Right lobe of liver (tissue), 6 donors: ENCODE measurements at regions not wholly inside any gene's neighbourhood (a gene's known extent, or its start where the extent isn't known, plus 50 kb on each side); places are given as distances from the start of the nearest gene placed in this dataset.
A peak's percentile ranks its signal among the peaks of the same experiment; 100 is the strongest.

ENCODE experiments used
- ATAC-seq, 4 donors: fragments of 200-7000 bp; cut with Tn5 transposase; one replicate each; pipeline ENCODE4 v1.9.1; 2020; ENCODE audit warnings: mild to moderate bottlenecking in 4 of 4, moderate library complexity in 4 of 4
- DNase-seq, 3 donors: peaks; one replicate each; pipeline ENCODE4 v3.0.0-alpha.2; 2020
- H3K27ac ChIP-seq, 3 donors: fragments of 200-600 bp; one replicate each; pipeline ENCODE4 v1.8.0; 2022
- H3K27me3 ChIP-seq, 2 donors: fragments of 200-600 bp; one replicate each; pipeline ENCODE4 v1.8.0; 2022
- H3K36me3 ChIP-seq, 4 donors: fragments of 200-600 bp; sonication (generic) in 1 of 4; one replicate each; pipeline versions ENCODE4 v1.5.1 to v1.8.0; 2017 to 2022; ENCODE audit warnings: control low read depth in 1 of 4
- H3K4me1 ChIP-seq, 4 donors: fragments of 200-600 bp; sonication (generic) in 1 of 4; one replicate each; pipeline versions ENCODE4 v1.5.1 to v1.8.0; 2017 to 2022; ENCODE audit warnings: control low read depth in 1 of 4
- H3K4me3 ChIP-seq, 3 donors: fragments of 200-600 bp; one replicate each; pipeline ENCODE4 v1.8.0; 2022
- H3K9me3 ChIP-seq, 4 donors: fragments of 200-600 bp; sonication (generic) in 1 of 4; one replicate each; pipeline versions ENCODE4 v1.5.1 to v1.8.0; 2017 to 2022; ENCODE audit warnings: control low read depth in 1 of 4
- CTCF ChIP-seq, 4 donors: fragments of 200-600 bp in 3 of 4; fragments of 450-650 bp in 1 of 4; IDR thresholded peaks; one replicate each; pipeline versions ENCODE4 v1.5.1 to v1.8.0; 2016 to 2022; ENCODE audit warnings: antibody characterized with exemption in 4 of 4, mild to moderate bottlenecking in 2 of 4
- POLR2A ChIP-seq: fragments of 450-650 bp; IDR thresholded peaks from one replicate; pipeline ENCODE4 v1.6.1; 2017; ENCODE audit warnings: antibody characterized with exemption, mild to moderate bottlenecking
- WGBS: methylation state at CpG from one replicate; pipeline ENCODE4 v1.1.6; 2018; ENCODE audit warnings: low coverage, low lambda C conversion rate; ENCODE audit not compliant: insufficient coverage; ENCODE audit errors: missing lambda C conversion rate; 5-methylcytosine and 5-hydroxymethylcytosine counted together
- intact Hi-C, 2 donors: fragments of 100-400 bp; cut with DNase I; formaldehyde crosslinking; loops; one replicate each; pipeline versions ENCODE4 v1.11.2 to v1.14.1; 2022
- donor health status: DM: no; HTN: yes; CAD: no.
- donor health status: DM: no; HTN: no; CAD: no.
- donor health status: DM: no; HTN: no; CAD: no.
- donor health status: DM: no; HTN: yes; CAD: no.
- donor health status: DM: no; HTN: yes; CAD: no.

DNA sequence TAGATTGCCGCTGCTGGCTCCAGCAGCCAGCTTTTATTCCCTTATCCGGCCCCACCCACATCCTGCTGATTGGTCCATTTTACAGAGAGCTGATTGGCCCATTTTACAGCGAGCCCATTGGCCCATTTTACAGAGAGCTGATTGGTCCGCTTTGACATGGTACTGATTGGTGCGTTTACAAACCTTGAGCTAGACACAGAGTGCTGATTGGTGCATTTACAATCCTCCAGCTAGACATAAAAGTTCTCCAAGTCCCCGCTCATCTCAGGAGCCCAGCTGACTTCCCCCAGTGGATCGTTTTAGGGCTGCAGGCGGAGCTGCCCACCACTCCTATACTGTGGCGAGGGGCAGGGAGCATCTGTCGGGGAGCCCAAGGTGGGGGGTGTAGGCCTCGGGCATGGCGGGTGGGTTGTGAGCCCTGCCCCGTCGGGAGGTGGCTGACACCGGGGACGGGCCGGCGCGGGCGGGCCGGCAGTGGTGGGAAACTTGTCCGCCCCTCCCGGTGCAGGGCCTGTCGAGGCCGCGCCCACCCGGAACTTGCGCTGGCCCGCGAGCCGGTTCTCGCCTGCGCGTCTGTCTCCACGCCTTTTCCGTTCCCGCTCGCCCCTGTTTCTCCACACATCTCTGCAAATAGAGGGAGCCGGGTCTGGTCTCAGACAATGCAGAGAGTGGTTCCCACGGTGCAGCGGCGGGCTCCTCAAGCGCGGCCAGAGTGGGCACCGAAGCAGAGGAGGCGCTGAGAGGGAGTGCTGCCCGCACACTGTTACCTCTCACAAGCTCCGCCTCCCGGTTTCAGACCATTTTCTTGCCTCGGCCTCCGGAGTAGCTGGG, 86.1 kb upstream of the STMND1 start:
- Histone ChIP-seq H3K4me1 (no peaks in the 10 kb centered on the region), H3K36me3 (no peaks in the 10 kb centered on the region), H3K27ac (no peak overlapping the region), H3K4me3 (peak overlapping the region; percentile 31 to 63 (median 37)), H3K27me3 (no peaks in the 10 kb centered on the region), H3K9me3 (no peaks in the 10 kb centered on the region)
- DNase-seq (peak in 2 of 3 donors; percentile 37 to 59), ATAC-seq (peak; percentile 67 to 83 (median 72))
- intact Hi-C loops = no loop called here
- TF ChIP-seq POLR2A (no peak), CTCF (IDR thresholded peaks at IDR 0.05) (no peak)
- 68% methylated on average over 7 of the region's 51 CpGs for WGBS

- H3K4me3 ChIP-seq = no peak overlapping the region
- no peaks in the 10 kb centered on the region for H3K9me3 ChIP-seq
- intact Hi-C loops = no loop called here
- TF ChIP-seq POLR2A (no peak), CTCF (IDR thresholded peaks at IDR 0.05) (no peak)
- H3K27ac ChIP-seq = no peak overlapping the region
- no peaks in the 10 kb centered on the region for H3K36me3 ChIP-seq
- H3K27me3 ChIP-seq = no peaks in the 10 kb centered on the region
- DNase-seq (no peak), ATAC-seq (no peak)
- 49% methylated on average over 4 of the region's 4 CpGs for WGBS
- no peaks in the 10 kb centered on the region for H3K4me1 ChIP-seq
These were observed 86.7 kb upstream of the STMND1 start for GRCh38 chr6:17015144-17015543.

DNA sequence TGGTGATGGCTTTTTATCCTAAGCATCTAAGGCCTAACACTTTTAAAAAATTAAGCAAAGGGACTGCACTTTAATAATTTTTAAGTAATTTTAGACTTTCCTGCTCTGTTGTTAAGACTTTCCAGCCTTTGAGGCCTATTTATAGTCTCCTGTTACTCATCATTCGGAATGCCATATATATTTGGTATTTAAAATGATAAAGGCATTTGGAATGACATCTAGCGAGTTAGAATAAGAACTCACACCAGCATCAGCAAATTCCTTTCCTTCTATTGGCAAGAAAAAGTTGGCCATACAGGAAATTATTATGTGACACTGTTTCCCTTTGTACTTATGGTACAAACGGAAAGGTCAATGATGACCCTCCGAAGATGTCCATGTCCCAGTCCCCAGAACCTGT, 88.1 kb upstream of the STMND1 start:
- no peaks in the 10 kb centered on the region for H3K4me1 ChIP-seq
- WGBS = 76% methylated on average over 3 of the region's 4 CpGs
- intact Hi-C loops = no loop called here
- H3K4me3 ChIP-seq = no peak overlapping the region
- H3K9me3 ChIP-seq = no peaks in the 10 kb centered on the region
- no peaks in the 10 kb centered on the region for H3K27me3 ChIP-seq
- H3K36me3 ChIP-seq = no peaks in the 10 kb centered on the region
- DNase-seq (no peak), ATAC-seq (no peak)
- TF ChIP-seq POLR2A (no peak), CTCF (IDR thresholded peaks at IDR 0.05) (no peak)
- H3K27ac ChIP-seq = no peak overlapping the region

- ATAC-seq (no peak), DNase-seq (no peak)
- no peaks in the 10 kb centered on the region for H3K36me3 ChIP-seq
- no peaks in the 10 kb centered on the region for H3K27me3 ChIP-seq
- H3K9me3 ChIP-seq = no peaks in the 10 kb centered on the region
- WGBS = 55% methylated on average over 11 of the region's 12 CpGs
- H3K4me3 ChIP-seq = no peak overlapping the region
- H3K27ac ChIP-seq = no peak overlapping the region
- TF ChIP-seq POLR2A (no peak), CTCF (IDR thresholded peaks at IDR 0.05) (no peak)
- intact Hi-C loops = no loop called here
- no peaks in the 10 kb centered on the region for H3K4me1 ChIP-seq
These were observed 89.2 kb upstream of the STMND1 start for GRCh38 chr6:17012421-17013225.
